Duodenal mucosa (tissue), 2 donors: ENCODE measurements at regions not wholly inside any gene's neighbourhood (a gene's known extent, or its start where the extent isn't known, plus 50 kb on each side); places are given as distances from the start of the nearest gene placed in this dataset.

Source experiments
- H3K27ac ChIP-seq: one replicate; pipeline ENCODE4 v1.7.0; 2013; ENCODE audit warnings: low read depth, low read length
- H3K27me3 ChIP-seq, 2 donors: one replicate each; pipeline ENCODE4 v1.7.0; 2013; ENCODE audit warnings: low read length in 2 of 2, control low read depth in 1 of 2; ENCODE audit not compliant: insufficient read depth in 2 of 2, control insufficient read depth in 1 of 2
- H3K36me3 ChIP-seq, 2 donors: one replicate each; pipeline ENCODE4 v1.7.0; 2013; ENCODE audit warnings: low read length in 2 of 2, control low read depth in 1 of 2; ENCODE audit not compliant: insufficient read depth in 2 of 2, control insufficient read depth in 1 of 2
- H3K4me1 ChIP-seq, 2 donors: one replicate each; pipeline ENCODE4 v1.7.0; 2013; ENCODE audit warnings: low read length in 2 of 2, control low read depth in 1 of 2; ENCODE audit not compliant: insufficient read depth in 2 of 2, control insufficient read depth in 1 of 2
- H3K4me3 ChIP-seq, 2 donors: one replicate each; pipeline ENCODE4 v1.7.0; 2013; ENCODE audit warnings: low read length in 2 of 2, low read depth in 1 of 2
- H3K9ac ChIP-seq, 2 donors: one replicate each; pipeline ENCODE4 v1.7.0; 2013; ENCODE audit warnings: low read length in 2 of 2, low read depth in 1 of 2
- H3K9me3 ChIP-seq, 2 donors: one replicate each; pipeline ENCODE4 v1.7.0; 2013; ENCODE audit warnings: low read length in 2 of 2, control low read depth in 1 of 2; ENCODE audit not compliant: control insufficient read depth in 1 of 2

- Histone ChIP-seq H3K9ac (no peak overlapping the region), H3K9me3 (no peaks in the 10 kb centered on the region), H3K27ac (no peak overlapping the region), H3K4me1 (no peaks in the 10 kb centered on the region), H3K4me3 (no peak overlapping the region), H3K36me3 (no peaks in the 10 kb centered on the region), H3K27me3 (no peaks in the 10 kb centered on the region)
These were observed 106.5 kb downstream of the LYZL1 start for GRCh38 chr10:29395409-29395808.

DNA sequence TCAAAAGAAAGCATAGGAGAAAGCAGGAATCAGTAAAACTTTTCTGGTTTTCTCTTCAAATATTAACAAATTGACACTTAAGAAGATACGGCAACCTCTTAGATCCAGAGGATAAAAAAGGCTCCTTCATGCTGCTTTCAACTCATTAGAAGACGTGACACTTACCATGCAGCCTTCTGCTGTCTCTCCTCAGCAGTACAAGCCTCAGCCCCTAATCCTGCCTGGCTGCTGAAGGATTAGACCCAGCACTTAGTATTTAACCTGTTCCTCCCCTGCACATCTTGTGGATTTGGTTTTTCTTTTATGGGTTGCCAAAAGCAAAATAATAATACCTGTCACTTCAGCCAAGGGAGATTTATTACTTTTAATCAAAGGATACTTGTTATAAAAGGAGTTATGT is 108.4 kb downstream of the LYZL1 start:
- H3K27me3 ChIP-seq = no peaks in the 10 kb centered on the region
- H3K9ac ChIP-seq = no peak overlapping the region
- H3K4me3 ChIP-seq = no peak overlapping the region
- no peaks in the 10 kb centered on the region for H3K4me1 ChIP-seq
- no peak overlapping the region for H3K27ac ChIP-seq
- H3K36me3 ChIP-seq = no peaks in the 10 kb centered on the region
- no peaks in the 10 kb centered on the region for H3K9me3 ChIP-seq

DNA sequence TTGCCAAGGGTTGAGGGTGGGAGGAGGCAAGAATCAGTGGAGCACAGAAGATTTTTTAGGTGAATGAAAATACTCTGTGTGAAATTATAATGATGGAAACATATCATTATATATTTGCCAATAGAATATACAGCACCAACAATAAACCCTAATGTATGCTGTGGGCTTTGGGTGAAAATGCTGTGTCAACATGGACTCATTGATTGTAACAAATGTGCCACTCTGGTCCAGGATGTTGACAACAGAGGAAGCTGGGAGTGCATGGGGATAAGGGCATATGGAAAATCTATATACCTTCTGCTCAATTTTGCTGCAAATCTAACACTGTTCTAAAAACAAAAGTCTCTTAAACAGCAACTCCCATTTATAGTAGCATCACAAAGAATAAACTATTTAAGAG is 114.3 kb downstream of the LYZL1 start:
- H3K9ac ChIP-seq = no peak overlapping the region
- no peak overlapping the region for H3K27ac ChIP-seq
- peaks cover 0 to 5% of the 10 kb centered on the region in 2 donors for H3K9me3 ChIP-seq
- no peak overlapping the region for H3K4me3 ChIP-seq
- no peaks in the 10 kb centered on the region for H3K27me3 ChIP-seq
- H3K4me1 ChIP-seq = no peaks in the 10 kb centered on the region
- H3K36me3 ChIP-seq = no peaks in the 10 kb centered on the region

GRCh38 chr10:29407280-29407858 is 118.5 kb downstream of the LYZL1 start:
- no peak overlapping the region for H3K9ac ChIP-seq
- H3K4me3 ChIP-seq = no peak overlapping the region
- no peak overlapping the region for H3K27ac ChIP-seq
- peaks cover 0 to 5% of the 10 kb centered on the region in 2 donors for H3K9me3 ChIP-seq
- H3K36me3 ChIP-seq = no peaks in the 10 kb centered on the region
- no peaks in the 10 kb centered on the region for H3K27me3 ChIP-seq
- peaks cover 14 to 15% of the 10 kb centered on the region in 2 donors for H3K4me1 ChIP-seq
